Activated CD4-positive, alpha-beta T cell treated with anti-CD3 and anti-CD28 coated beads, Interleukin-2, amount 50 U/mL, for 16 hours (primary cell): ENCODE measurements at regions not wholly inside any gene's neighbourhood (a gene's known extent, or its start where the extent isn't known, plus 50 kb on each side); places are given as distances from the start of the nearest gene placed in this dataset.
"Not testable (repeated sequence)": the region's sequence is repeated elsewhere in the genome, so short reads cannot be mapped to it uniquely, and the experiment has no call there.

ENCODE experiments used
- DNase-seq: peaks from one replicate; pipeline ENCODE4 v3.0.0-alpha.2; 2020

DNA sequence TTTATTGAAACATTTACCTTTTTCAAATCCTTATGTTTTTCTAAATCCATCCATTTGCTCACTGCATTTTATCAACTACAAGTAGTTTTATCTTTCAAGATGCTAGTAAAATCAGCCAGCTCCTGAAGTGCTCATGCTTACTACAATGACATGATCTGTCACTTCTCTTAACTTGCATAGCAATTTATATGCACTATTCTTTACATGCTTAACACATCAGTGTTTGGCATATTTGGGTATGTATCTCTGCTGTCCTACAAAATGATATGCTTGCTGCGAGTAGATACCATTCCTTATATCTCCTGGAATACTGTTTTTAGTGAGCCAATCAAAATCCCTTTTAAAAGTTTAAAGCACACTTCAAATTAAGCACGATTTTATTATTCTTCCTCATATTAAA is 2726.8 kb downstream of the PCDH7 start:
- DNase-seq = no peak

- no peak for DNase-seq
These were observed 2728.8 kb downstream of the PCDH7 start for GRCh38 chr4:33448948-33449347.

GRCh38 chr4:33453436-33453835 is 2733.3 kb downstream of the PCDH7 start:
- DNase-seq = no peak

DNA sequence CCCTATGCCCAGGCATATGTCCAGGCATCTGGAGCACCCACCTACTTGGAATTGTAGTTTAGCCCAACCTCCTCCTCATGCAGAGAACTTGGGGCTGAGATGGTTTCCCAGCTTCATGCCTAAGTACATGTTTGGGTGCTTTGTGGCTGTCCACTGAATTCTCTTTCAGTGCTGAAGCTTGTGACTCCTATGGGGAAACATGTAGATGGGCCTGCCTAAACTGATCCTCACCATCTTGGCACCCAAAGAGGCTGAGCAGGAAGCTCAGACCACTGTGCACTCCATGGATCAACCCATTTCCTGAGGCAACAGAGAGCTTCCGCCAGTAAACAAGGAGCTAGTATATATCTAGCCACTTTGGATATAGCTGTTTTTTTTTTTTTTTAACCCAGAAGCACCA is 2733.7 kb downstream of the PCDH7 start:
- DNase-seq = no peak

DNA sequence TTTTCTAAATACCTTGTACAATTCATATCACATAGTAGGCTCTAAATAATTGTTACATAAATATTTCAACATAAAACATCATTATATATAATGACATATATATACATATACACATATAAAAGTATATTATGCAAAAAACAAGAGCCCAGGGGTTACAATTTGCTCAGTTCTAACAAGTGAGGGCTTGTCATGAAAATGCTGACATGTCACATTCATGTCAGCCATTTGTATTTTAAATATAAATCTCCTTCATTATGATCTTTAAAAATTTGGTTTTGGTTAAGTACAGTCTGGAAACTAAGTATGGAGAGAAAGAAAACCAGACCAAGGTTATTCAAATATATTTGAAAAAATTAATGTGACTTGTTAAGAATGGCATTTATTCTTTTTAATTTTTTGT is 2745.4 kb downstream of the PCDH7 start:
- no peak for DNase-seq

GRCh38 chr4:33467291-33467690 is 2747.1 kb downstream of the PCDH7 start:
- no peak for DNase-seq

- no peak for DNase-seq
These were observed 2750.6 kb downstream of the PCDH7 start for GRCh38 chr4:33470805-33471204.

GRCh38 chr4:33477715-33478114 is 2757.5 kb downstream of the PCDH7 start:
- no peak for DNase-seq

GRCh38 chr4:33482773-33483172 is 2761.5 kb downstream of the ARAP2 start:
- no peak for DNase-seq

DNA sequence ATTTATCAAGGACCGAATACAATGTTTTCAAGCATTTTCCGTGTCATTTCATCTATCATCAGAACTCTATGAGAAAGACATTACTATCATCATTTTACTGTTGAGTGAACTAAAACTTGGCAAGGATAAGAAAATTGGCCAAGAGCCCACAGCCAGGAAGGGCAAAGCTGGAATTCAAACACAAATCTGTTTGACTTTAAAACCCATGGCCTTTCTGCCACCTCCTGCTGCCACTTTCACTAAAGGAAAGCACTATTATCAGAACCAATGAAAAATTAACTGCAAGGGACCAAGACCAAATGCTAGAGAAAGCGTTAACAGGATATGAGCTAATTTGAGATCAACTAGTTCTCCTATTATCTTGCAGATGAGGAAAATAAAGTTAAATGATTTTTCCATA is 2759.2 kb downstream of the ARAP2 start:
- no peak for DNase-seq

GRCh38 chr4:33493231-33493630 is 2751.1 kb downstream of the ARAP2 start:
- no peak for DNase-seq

- no peak for DNase-seq
These were observed 2750.2 kb downstream of the ARAP2 start for GRCh38 chr4:33494150-33494549.

DNA sequence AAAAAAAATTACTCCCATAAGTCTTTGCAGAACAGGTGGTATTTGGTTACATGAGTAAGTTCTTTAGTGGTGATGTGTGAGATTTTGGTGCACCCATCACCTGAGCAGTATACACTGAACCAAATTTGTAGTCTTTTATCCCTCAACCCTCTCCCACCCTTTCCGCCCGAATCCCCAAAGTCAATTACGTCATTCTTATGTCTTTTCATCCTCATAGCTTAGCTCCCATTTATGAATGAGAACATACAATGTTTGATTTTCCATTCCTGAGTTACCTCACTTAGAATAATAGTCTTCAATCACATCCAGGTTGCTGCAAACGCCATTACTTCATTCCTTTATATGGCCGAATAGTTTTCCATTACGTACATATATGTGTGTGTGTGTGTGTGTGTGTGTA is 2742.7 kb downstream of the ARAP2 start:
- not testable (repeated sequence) for DNase-seq

- no peak for DNase-seq
These were observed 2731.9 kb downstream of the ARAP2 start for GRCh38 chr4:33512397-33512796.

DNA sequence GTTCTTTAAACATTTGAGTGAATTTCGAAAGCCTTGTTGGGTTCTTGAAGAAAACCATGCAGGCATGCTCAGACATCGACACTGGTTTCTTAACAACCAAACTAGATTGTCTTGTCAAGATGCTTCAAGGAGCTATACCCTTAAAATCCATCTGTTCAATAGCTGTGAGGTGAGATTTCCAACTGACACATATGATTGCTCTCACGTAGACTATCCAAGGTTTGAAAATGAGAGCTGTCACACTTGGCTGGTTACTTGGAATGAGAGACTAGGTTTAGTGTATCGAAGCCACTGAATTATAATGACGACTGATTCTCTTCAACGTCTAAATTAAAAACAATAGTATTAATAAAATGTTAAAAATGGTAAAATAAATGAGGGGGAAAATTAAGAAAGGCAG is 2725.5 kb downstream of the ARAP2 start:
- DNase-seq = no peak

GRCh38 chr4:33532821-33533220 is 2711.5 kb downstream of the ARAP2 start:
- no peak for DNase-seq

DNA sequence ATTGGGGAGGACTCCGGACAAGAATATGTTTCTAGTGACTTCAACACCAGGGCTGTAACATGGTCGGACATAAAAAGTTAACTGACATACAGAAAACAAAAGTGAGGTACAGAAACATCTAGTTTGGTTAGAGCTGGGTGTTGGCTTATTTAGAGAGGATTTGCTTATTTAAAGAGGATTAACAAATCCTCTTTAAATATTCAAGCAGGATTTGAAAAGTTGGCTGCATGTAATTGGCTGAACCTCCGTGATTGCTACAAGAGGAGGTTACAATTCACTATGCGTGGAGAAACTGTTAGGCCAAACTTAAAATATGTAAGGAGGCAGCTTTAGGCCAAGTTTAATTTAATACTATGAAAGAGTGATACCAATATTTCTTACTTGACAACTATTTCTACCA is 2707.4 kb downstream of the ARAP2 start:
- no peak for DNase-seq

DNA sequence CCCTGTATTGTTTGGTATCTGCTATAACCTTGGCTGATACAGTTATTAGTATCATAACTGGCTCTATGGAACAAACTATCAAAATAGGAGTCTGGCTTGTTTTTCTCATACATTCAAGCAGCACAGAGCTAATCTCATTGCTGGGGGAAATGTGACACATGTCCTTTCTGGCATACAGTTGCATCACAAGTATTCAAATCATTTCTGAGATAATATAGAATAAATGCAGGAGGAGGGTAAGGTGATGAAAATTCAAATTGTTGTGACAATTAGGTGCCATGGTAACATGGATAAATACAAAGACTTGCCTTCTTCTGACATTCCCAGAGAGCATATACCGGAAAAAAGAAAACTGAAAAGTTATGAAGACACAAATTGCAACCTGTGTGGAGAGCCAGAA is 2706.8 kb downstream of the ARAP2 start:
- DNase-seq = no peak

DNA sequence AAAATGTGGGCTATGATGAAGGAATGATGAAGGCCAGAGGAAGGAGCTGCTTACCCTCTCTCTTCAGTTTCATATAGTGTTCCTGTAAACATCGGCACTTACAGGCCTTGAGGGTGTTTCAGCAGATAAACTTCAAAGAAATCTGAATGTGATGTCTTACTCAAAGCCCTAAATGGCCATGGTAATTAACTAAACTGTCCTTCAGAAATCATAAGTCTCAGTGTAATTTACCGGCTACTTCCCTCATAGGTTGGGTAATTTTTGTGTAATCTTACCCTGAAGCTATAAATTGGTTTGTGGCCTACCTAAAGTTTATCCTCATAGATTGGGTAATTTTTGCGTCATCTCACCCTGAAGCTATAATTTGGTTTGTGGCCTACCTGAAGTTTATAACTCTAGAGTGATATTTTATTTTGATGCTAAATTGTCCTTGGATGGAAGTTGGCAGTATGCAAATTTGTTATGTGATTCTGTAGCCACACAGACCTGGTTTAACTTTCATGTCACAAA is 2700.3 kb downstream of the ARAP2 start:
- DNase-seq = no peak

DNA sequence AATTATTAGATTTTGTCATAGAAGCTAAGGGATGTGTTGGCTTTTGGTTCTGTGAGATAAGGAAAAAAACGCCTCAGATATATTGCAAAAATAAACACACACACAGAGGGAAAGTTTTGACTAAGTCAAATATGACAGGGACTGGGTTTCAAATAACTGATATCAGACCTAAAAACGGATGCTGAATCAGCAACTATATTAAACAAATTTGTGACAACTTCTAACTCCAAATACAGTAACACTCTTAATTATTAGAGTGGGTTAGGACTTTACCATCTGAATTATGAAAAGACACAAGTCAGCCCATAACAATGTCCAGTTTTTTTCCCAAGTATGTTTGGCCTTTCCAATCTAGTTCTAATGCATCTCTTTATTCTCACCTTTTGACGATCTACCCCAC is 2693.1 kb downstream of the ARAP2 start:
- no peak for DNase-seq

GRCh38 chr4:33561259-33561658 is 2683.1 kb downstream of the ARAP2 start:
- no peak for DNase-seq

DNA sequence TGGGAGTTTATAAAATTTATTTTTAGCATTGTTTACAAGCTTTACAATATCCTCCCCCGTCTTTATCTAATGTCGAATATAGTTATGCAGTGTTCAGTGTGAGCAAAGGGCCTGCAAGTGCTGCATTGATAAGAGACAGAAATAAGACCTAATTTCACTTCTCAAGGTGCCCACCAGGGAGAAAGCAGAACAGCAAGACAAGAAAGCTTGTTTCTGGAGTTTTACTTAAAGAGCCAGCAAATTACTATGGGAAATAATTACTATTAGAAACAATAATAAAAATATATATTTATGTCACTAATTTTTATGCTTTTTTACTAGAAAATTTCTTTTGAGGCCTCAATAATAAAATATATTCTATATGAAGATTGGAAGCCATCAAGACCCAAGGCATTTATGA is 2677.7 kb downstream of the ARAP2 start:
- no peak for DNase-seq

DNA sequence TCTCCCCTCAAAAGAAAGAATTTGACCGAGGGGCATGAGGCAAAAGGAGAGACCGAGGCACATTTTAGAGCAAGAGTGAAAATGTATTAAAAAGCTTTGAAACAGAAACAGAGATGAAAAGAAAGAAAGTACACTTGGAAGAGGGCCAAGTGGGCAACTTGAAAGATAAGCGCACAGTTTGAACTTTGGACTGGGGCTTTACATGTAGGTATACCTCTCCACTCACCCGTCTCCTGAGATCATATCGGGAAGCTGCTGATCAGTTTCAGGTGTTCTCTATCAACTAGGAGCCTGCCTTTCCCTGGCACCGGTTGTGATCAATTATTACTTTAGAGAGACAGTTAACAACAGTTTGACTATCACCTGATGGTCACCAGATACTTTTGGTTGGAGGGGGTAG is 2666.5 kb downstream of the ARAP2 start:
- no peak for DNase-seq

DNA sequence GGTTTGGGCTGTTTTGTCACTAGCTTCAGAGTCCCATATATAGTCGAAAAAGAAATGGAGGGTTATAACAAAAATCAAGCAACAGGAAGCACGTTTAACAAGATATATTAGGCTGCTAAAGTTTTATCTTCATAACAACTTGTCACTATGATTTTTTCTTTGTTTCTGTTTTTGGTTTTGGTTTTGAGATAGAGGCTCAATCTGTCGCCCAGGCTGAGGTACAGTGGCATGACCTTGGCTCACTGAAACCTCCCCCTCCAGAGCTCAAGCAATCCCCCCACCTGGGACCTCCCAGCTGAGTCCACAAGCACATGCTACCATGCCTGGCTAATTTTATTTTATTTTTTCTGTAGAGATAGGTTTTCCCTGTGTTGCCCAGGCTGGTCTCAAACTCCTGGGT is 2664.4 kb downstream of the ARAP2 start:
- DNase-seq = no peak

GRCh38 chr4:33592701-33593100 is 2651.6 kb downstream of the ARAP2 start:
- DNase-seq = no peak

DNA sequence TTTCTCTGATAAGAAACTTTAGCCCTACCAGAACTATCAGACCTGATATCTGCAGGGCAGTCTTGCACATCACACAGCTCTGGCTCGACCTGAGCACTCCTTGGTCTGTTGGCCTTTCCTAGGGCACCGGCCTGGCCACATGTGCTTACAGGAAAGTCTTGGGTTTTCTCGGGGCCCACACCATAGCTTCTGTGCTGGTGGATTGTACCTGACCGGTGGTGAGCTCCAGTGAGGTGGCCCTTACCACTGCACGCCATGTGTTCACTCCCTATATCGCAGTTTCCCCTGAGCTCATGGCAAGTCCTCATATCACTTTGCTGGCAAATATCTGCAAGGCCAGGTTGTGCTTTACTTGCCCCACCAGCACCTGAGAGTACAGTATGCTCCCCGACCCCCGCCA is 2637.4 kb downstream of the ARAP2 start:
- DNase-seq = no peak
